ENCODE measurements at regions not wholly inside any gene's neighbourhood (a gene's known extent, or its start where the extent isn't known, plus 50 kb on each side); places are given as distances from the start of the nearest gene placed in this dataset.

- Mint-ChIP-seq H3K4me3 (no peak overlapping the region), H3K4me1 (ENCODE audit: low read depth) (peaks cover 16% of the 10 kb centered on the region), H3K27ac (no peak overlapping the region), H3K36me3 (ENCODE audit: low read depth) (no peaks in the 10 kb centered on the region), H3K27me3 (ENCODE audit: insufficient read depth) (peaks cover 3% of the 10 kb centered on the region), H3K9me3 (no peaks in the 10 kb centered on the region)
- DNase-seq, result no peak
- TF ChIP-seq, protein P1, sequence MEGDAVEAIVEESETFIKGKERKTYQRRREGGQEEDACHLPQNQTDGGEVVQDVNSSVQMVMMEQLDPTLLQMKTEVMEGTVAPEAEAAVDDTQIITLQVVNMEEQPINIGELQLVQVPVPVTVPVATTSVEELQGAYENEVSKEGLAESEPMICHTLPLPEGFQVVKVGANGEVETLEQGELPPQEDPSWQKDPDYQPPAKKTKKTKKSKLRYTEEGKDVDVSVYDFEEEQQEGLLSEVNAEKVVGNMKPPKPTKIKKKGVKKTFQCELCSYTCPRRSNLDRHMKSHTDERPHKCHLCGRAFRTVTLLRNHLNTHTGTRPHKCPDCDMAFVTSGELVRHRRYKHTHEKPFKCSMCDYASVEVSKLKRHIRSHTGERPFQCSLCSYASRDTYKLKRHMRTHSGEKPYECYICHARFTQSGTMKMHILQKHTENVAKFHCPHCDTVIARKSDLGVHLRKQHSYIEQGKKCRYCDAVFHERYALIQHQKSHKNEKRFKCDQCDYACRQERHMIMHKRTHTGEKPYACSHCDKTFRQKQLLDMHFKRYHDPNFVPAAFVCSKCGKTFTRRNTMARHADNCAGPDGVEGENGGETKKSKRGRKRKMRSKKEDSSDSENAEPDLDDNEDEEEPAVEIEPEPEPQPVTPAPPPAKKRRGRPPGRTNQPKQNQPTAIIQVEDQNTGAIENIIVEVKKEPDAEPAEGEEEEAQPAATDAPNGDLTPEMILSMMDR (IDR thresholded peaks at IDR 0.05), result no peak
Observed at GRCh38 chr18:59041819-59042815, 97.6 kb upstream of the SEC11C start.

DNA sequence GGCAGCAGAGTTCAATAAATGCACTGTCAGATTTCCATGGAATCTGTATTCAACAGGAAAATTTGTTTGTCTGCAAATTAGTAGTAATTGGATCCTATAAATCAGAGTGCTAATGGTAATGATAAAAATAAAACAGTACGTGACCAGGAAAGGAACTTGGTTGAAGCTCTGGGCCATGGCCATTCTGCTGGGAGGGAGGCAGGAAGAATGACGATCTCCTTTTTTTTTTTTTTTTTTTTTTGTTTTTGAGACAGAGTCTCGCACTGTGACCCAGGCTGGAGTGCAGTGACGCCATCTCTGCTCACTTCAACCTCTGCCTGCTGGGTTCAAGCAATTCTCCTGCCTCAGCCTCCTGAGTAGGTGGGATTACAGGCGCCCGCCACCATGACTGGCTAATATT, 94.8 kb upstream of the SEC11C start:
- H3K27me3 Mint-ChIP-seq (ENCODE audit: insufficient read depth), result peaks cover 11% of the 10 kb centered on the region
- no peak overlapping the region for H3K4me3 Mint-ChIP-seq
- no peak for DNase-seq
- peaks cover 16% of the 10 kb centered on the region for H3K4me1 Mint-ChIP-seq (ENCODE audit: low read depth)
- no peaks in the 10 kb centered on the region for H3K36me3 Mint-ChIP-seq (ENCODE audit: low read depth)
- no peaks in the 10 kb centered on the region for H3K9me3 Mint-ChIP-seq
- H3K27ac Mint-ChIP-seq, result no peak overlapping the region
- TF ChIP-seq, protein P1 (IDR thresholded peaks at IDR 0.05), result no peak

GRCh38 chr18:59047321-59048047, 92.2 kb upstream of the SEC11C start:
- Mint-ChIP-seq H3K4me3 (no peak overlapping the region), H3K27ac (no peak overlapping the region), H3K36me3 (ENCODE audit: low read depth) (no peaks in the 10 kb centered on the region)

DNA sequence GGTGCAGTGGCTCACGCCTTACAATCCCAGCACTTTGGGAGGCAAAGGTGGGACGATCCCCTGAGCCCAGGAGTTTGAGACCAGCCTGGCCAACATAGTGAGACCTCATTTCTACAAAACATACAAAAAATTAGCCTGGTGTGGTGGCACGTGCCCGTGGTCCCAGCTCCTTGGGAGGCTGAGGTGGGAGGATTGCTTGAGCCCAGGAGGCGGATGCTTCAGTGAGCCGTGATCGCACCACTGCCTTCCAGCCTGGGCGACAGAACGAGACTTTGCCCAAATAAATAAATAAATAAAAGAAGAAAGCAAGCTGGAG, 91.7 kb upstream of the SEC11C start:
- Mint-ChIP-seq H3K4me3 (no peak overlapping the region), H3K9me3 (no peaks in the 10 kb centered on the region), H3K4me1 (ENCODE audit: low read depth) (peaks cover 3% of the 10 kb centered on the region), H3K36me3 (ENCODE audit: low read depth) (no peaks in the 10 kb centered on the region), H3K27ac (no peak overlapping the region), H3K27me3 (ENCODE audit: insufficient read depth) (peaks cover 12% of the 10 kb centered on the region)
- DNase-seq, result no peak
- TF ChIP-seq, protein P1 (IDR thresholded peaks at IDR 0.05), result no peak

More at GRCh38 chr18:59047321-59048047, 92.2 kb upstream of the SEC11C start:
- TF ChIP-seq, protein P1 (IDR thresholded peaks at IDR 0.05), result no peak
- H3K27me3 Mint-ChIP-seq (ENCODE audit: insufficient read depth), result peaks cover 12% of the 10 kb centered on the region
- no peaks in the 10 kb centered on the region for H3K9me3 Mint-ChIP-seq
- no peak for DNase-seq
- H3K4me1 Mint-ChIP-seq (ENCODE audit: low read depth), result peaks cover 4% of the 10 kb centered on the region; the same call in 1 of the 2 replicates

GRCh38 chr18:59048378-59048777, 91.3 kb upstream of the SEC11C start:
- Mint-ChIP-seq H3K27ac (no peak overlapping the region), H3K4me1 (ENCODE audit: low read depth) (peaks cover 7% of the 10 kb centered on the region)
- DNase-seq, result no peak

More at GRCh38 chr18:59048378-59048777, 91.3 kb upstream of the SEC11C start:
- Mint-ChIP-seq H3K9me3 (no peaks in the 10 kb centered on the region), H3K27me3 (ENCODE audit: insufficient read depth) (peaks cover 12% of the 10 kb centered on the region), H3K36me3 (ENCODE audit: low read depth) (no peaks in the 10 kb centered on the region), H3K4me3 (no peak overlapping the region)
- TF ChIP-seq, protein P1 (IDR thresholded peaks at IDR 0.05), result no peak
